Activated T-helper 9 cell treated with anti-CD3 and anti-CD28 coated beads, Interleukin-2, amount 50 U/mL, for 16 hours (primary cell): ENCODE measurements at regions not wholly inside any gene's neighbourhood (a gene's known extent, or its start where the extent isn't known, plus 50 kb on each side); places are given as distances from the start of the nearest gene placed in this dataset.

Source experiments
- DNase-seq: peaks from one replicate; pipeline ENCODE4 v3.0.0-alpha.2; 2020; ENCODE audit warnings: low read depth

- no peak for DNase-seq
Observed at GRCh38 chr10:130999376-131000202, 311.9 kb downstream of the TCERG1L start.

- DNase-seq, result no peak
Observed at GRCh38 chr10:131000244-131000643, 311.3 kb downstream of the TCERG1L start.

DNA sequence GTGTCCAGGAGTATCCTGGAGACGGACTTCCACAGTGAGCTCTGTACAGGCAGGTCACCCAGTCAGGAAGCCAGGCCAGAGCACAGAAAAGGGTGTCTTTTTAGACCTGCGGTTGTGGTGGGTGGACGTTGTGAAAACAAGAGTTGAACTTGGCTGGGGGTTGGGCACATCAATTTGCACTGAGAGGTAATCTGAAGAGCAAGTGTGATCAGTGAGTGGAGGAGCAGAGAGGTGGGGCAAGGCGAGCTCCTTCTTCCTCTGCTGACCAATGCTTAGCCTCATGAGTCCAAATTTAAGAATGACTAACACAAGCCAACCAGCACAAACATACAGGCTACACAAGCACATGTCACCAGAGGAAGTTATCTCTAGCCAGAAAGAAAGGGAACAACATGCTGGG is 310.8 kb downstream of the TCERG1L start:
- no peak for DNase-seq

DNA sequence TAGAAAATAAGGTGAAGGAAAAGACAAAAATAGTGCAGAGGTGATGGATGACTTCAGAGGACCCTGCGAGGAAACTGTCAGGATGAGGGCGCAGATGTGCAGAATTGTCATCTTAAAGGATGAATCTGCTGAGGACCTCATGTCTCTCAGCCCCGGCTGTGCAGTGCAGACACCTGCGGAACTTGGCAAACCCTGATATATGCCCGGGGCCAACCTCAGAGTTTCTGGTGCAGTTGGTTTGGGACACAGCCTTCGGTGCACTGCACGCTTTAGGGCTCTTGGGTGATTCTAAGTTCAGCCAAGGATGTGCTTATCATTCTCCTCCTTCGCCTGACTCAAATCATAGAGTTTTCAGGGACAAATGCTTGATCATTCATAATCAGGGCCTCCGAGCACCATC is 310.1 kb downstream of the TCERG1L start:
- no peak for DNase-seq

GRCh38 chr10:131002031-131002861 is 309.3 kb downstream of the TCERG1L start:
- DNase-seq, result no peak

DNA sequence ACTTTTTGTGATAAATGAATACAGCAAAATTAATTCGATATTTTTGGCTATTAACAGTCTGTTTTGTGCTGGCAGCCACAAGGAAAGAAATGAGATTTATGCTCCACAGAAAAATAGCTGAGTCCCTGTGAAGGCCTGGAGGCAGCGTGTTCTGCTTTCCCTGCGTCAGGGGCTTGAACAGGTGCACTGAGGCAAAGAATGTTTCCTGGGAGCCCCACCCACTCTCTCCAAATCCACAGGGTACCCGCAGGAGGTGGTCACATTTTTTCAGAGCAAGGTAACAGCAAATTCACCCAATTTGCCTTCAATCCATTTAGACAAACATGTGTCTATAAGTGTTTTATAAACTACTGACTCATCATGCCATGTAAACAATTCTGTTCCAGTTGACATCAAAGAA is 308.1 kb downstream of the TCERG1L start:
- DNase-seq, result no peak

DNA sequence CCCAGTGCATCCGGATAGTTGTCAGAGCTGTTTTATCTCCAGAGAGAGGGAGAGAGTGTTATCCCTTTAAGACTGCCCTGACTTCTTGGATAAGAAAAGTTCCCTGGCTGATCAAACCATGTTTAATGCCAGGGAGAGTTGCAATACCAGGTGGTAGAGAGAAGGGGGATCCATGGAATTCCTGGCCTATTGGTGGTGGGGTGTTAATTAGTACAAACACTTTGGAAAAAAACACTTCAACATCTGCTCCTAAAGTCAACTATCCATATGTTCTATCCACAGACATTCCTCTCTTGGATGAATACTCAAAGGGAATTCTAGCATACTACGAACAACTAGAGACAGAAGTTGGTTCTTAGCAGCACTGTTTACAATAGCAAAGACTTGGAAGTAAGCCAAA is 307.2 kb downstream of the TCERG1L start:
- DNase-seq, result no peak

DNA sequence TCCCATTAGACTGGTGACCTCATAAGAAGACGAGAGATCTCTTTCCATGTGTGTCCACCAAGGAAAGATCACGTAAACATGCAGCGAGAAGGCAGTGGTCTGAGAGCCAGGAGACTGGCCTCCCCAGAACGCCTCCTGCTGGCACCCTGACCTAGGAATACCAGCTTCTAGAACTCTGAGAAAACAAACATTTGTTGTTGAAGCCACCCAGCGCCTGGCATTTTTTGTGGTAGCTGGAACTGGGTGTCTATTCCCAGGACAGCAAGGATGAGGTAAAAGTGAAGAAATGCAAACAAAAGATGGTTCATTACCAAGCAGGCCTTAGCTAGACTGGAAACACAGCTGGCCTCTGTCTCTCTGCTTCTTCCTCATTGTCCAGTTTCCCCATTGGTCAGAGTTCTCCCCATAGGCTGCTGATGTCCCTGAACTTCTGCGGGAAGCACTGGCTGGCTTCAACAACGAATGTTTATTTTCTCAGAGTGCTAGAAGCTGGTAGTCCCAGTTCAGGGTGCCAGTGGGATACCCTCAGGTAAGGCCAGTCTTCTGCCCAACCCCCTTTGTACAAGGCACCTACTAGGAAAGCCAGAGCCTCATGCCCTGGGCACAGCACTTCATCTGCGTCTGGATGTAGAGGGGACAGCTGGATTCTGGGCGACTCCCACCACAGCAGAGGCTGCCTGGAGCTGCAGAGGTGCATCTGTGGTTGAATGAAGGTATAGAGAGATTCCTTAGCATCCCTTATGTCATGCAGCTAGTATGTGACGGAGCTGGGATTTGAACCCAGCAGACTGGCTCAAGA is 304.9 kb downstream of the TCERG1L start:
- DNase-seq, result no peak

GRCh38 chr10:131009791-131010190 is 301.7 kb downstream of the TCERG1L start:
- no peak for DNase-seq

- DNase-seq, result no peak
Observed at GRCh38 chr10:131010965-131011575, 300.5 kb downstream of the TCERG1L start.

- DNase-seq, result no peak
Observed at GRCh38 chr10:131011936-131012640, 299.4 kb downstream of the TCERG1L start.

DNA sequence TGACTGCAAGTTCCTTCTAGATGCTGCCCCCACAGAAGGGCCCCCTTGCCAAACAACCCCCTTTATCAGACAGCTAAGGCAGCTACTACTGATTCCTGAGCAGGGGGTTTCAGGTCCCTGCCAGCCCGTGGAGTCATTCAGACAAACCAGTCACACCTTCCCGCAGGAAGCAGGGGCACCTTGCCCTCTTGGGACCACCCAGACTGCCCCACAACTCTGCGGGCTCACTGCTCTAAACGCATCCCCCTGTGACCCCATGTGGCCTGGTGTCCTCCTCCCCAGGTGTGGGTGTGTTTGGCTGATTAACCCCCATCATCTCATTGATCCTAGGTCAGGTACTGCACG is 298.9 kb downstream of the TCERG1L start:
- DNase-seq, result no peak

GRCh38 chr10:131013281-131013912 is 298.1 kb downstream of the TCERG1L start:
- DNase-seq, result no peak

- DNase-seq, result no peak
Observed at GRCh38 chr10:131014271-131014670, 297.2 kb downstream of the TCERG1L start.

DNA sequence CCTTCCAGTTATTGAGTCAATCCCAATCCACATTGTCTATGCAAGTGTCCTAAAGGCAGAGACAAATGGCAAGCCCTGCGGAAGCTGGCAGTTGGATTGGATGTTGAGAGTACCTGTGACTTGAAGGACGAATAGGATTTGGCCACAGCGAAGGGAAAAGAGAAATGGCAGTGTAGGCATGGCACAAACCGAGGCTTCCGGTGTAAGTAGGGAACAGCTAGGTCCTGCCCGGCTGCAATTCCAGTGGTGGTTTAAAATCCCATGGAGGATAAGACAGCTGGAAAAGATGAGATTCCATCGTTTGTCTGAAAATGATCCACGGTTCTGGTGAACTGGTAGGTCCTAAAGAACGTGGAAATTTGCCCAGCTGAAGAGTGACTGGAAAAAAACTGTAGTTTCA is 296.2 kb downstream of the TCERG1L start:
- DNase-seq, result no peak

DNA sequence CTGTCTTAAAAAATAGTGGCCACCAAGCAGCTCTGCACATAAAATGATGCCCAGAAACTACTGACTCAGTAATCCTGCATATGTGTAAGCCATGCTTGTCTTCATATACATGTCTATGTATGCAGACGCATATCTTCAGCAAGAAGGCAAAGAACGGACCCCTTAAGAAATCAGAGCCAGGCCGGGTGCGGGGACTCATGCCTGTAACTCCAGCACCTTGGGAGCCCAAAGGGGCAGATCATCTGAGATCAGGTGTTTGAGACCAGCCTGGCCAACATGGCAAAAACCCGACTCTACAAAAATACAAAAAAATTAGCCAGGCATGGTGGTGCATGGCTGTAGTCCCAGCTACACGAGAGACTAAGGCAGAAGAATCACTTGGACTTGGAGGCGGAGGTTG is 295.0 kb downstream of the TCERG1L start:
- no peak for DNase-seq

DNA sequence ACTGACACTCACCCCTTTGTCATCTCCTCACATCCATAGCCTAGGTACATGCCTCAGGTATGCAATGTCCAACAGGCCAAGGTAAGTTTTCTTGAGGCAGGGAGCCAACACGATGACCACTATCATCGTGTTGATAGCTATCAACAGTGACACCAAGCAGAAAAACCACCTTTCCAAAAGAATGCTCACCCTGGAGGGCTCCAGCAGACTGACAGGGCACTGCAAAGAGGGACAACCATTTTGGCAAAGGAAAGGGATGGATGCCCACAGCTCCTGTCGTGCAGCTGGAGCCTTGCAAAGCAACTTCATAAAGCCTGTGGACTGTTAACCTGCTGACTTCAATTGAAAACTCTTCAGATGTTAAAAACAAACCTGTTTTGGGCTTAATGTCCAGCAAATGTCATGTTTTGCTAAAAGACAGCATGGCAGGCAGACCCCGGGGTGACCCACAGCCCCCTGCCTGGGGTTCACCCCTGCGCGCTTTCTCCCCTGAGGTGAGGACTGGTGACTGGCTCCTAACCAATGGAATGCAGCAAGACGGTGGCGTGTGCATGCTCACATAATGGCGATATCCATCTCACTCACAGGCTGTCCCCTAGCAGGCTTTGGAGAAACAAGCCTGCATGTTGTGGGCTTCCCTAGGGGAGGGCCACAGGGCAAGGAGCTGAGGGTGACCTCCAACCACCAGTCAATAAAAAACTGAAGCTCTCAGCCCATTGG is 293.8 kb downstream of the TCERG1L start:
- no peak for DNase-seq

GRCh38 chr10:131018886-131019500 is 292.5 kb downstream of the TCERG1L start:
- no peak for DNase-seq

DNA sequence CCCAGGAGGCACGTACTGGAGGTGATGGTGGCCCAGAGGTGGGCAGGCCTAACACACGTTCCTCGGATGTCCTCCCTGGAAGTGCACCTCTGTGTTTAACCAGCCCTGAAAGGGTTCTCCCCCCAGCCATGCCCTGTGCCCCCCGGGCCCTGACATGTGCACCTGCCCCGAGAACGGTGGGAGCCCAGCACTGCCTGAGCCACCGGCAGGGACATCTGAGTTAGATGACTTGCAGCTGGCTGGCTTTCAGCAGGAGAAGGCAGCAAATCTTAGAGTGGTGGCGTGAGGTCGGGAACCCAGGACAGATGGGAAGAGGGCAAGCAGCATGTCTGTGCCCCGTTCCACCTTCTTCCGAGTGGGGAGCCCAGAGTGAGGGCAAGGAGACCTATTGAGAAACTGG is 291.8 kb downstream of the TCERG1L start:
- DNase-seq, result no peak

- DNase-seq, result no peak
Observed at GRCh38 chr10:131020775-131021174, 290.7 kb downstream of the TCERG1L start.
